Hematopoietic multipotent progenitor cell treated with erythropoietin and hydrocortisone succinate and interleukin-3 and kit ligand, for 8 days (in vitro differentiated cells): ENCODE measurements at regions not wholly inside any gene's neighbourhood (a gene's known extent, or its start where the extent isn't known, plus 50 kb on each side); places are given as distances from the start of the nearest gene placed in this dataset.
A peak's percentile ranks its signal among the peaks of the same experiment; 100 is the strongest.

Experiments used
- DNase-seq: peaks from one replicate; pipeline ENCODE4 v3.0.0-alpha.2; 2015

GRCh38 chr20:11553603-11554002 lies 364.1 kb upstream of the BTBD3 start:
- peak; percentile 35 for DNase-seq

- no peak for DNase-seq
Observed at GRCh38 chr20:11555510-11555909, 362.2 kb upstream of the BTBD3 start.

DNA sequence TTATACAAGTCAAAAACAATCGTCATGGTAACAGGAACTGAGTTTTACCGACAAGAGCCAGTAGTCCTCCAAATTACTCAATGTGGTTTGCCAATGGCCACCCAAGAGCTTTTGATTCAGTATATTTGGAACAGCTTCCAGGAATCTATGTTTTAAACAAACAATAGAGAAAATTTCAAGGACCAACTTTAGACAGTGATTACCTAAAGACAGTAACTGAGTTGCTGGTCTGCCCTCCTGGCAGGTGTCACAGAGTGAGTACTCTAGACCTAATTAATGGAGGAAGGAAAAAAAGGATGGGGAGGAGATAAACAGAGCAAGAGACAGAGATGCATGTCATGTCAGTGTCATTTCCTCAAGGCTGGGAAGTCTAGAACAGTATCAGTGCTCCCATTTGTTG lies 361.3 kb upstream of the BTBD3 start:
- DNase-seq: no peak

- no peak for DNase-seq
Observed at GRCh38 chr20:11564491-11564890, 353.2 kb upstream of the BTBD3 start.

DNA sequence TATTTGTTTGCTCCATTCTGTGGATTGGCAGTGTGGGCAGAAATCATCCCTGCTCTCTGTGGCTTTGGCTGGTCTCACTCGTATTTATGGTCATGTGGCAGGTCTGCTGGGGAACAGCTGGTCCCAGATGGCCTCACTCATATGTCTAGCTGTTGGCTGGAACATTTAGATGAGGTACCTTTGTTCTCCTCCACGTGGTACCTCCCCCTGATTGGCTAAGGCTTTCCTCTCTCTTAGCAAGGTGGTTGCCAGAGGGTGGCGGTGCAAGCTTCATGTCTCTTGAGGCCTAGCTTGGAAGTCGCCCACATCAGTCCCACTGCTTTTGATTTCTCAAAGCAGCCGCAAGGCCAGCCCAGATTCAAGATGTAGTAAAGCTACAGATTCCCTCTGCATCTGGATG lies 348.5 kb upstream of the BTBD3 start:
- DNase-seq: no peak

GRCh38 chr20:11573507-11573906 lies 344.2 kb upstream of the BTBD3 start:
- DNase-seq: no peak

DNA sequence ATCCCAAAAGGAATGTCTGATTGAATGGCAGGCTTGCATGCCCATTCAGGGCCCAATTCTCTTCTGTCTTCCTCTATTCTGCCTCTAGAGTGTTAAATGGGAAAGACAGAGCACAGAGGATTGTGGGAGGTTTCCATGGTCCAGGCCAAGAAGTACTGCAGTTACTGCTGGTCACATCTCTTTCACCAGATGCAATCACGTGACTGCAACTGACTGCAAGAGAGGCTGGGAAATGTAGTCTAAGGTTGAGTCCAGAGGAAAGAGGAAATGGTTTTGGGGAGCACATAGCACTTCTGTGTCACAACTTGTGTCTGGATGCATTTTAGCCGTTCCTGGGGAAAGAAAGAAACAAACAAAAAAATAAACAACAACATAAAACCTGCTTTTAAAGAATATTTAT lies 336.4 kb upstream of the BTBD3 start:
- peak; percentile 88 for DNase-seq

GRCh38 chr20:11582060-11582459 lies 335.6 kb upstream of the BTBD3 start:
- peak; percentile 90 for DNase-seq

DNA sequence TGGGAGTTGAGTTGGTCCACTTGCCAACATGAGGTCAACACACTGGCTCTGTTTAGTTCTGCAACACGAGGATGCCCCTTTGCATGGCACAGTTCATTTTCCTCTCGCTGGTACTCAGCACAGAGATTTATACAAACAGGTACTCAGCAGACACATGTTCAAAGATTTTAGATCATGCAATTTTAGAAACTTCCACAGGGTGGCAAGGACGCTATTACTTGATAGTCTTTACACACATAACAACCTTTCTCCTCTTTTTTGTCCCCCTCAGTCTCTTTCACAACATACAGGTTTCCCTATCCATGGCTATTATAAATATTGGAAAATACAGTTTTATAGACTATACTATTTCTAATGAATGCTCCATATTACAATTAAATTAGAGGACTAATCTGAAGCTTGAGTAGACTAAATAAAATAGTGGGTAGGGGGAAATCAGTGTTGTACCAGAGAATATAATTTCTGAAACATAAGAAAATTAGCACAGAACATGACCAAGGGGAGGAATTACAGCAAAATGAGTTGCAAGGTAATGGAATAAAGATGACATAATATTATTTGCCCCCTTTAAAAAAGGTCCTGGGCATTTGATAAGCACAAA lies 331.8 kb upstream of the BTBD3 start:
- DNase-seq: peak; percentile 51

DNA sequence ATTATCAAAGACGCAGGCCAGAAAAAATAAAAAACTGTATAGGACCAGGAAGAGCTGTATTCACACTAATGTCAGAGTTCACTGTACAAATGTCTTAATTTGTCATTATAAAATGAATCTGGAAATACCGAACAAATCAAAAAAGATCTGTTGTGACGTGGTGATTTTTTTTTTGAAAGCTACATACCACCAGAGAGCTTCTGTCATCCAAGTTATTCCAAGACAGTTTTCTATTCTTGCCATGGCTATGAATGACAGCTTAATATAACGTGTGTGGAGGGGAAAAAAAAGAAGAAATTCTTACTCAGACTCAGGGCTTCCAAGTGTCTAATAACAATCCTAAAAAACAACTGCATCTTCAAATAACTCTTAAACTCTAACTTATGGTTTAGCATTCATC lies 328.8 kb upstream of the BTBD3 start:
- no peak for DNase-seq

DNA sequence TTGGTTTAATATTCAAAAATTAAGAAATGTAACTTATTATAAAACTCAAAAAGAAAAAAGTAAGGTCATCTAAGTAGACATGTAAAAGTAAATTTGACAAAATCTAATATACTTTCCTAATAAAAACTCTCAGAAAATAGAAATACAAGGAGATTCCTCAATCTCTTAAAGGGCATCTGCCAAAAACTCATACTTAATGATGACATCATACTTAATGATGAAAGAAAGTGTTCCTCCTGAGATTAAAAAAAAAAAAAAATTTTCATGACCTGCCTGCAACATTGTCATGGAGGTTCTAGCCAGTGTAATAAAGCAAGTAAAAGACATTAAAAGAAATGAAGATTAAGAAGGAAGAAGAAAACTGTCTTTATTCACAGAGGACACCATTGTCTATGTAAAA lies 325.7 kb upstream of the BTBD3 start:
- no peak for DNase-seq

GRCh38 chr20:11604339-11604738 lies 313.4 kb upstream of the BTBD3 start:
- DNase-seq: no peak

- DNase-seq: no peak
Observed at GRCh38 chr20:11607047-11607446, 310.6 kb upstream of the BTBD3 start.

GRCh38 chr20:11608736-11609135 lies 309.0 kb upstream of the BTBD3 start:
- DNase-seq: no peak

GRCh38 chr20:11624704-11625103 lies 293.0 kb upstream of the BTBD3 start:
- no peak for DNase-seq

- no peak for DNase-seq
Observed at GRCh38 chr20:11626551-11626950, 291.1 kb upstream of the BTBD3 start.

- DNase-seq: no peak
Observed at GRCh38 chr20:11642866-11643265, 274.8 kb upstream of the BTBD3 start.

GRCh38 chr20:11646359-11646758 lies 271.3 kb upstream of the BTBD3 start:
- DNase-seq: no peak

GRCh38 chr20:11650566-11650965 lies 267.1 kb upstream of the BTBD3 start:
- no peak for DNase-seq

DNA sequence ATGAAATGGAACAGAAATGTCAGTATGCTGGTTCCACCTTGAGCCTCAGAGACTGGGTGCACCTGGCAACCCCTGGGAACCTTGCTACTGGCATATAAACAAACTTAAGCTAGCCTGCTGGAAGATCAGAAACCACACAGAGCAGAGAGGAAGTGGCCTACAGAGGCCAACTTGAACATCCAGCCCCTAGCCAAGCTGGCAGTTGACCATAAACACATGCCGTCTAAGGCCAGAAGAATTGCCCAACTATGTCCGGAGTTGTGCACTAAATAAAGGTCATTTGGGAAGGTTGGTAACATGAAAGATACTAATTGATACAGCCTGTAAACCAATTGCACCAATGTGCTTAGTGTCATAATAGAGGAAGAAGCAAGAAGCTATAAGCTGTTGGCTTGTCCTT lies 266.6 kb upstream of the BTBD3 start:
- DNase-seq: no peak

- no peak for DNase-seq
Observed at GRCh38 chr20:11651647-11652046, 266.0 kb upstream of the BTBD3 start.

- DNase-seq: no peak
Observed at GRCh38 chr20:11652128-11652527, 265.6 kb upstream of the BTBD3 start.

DNA sequence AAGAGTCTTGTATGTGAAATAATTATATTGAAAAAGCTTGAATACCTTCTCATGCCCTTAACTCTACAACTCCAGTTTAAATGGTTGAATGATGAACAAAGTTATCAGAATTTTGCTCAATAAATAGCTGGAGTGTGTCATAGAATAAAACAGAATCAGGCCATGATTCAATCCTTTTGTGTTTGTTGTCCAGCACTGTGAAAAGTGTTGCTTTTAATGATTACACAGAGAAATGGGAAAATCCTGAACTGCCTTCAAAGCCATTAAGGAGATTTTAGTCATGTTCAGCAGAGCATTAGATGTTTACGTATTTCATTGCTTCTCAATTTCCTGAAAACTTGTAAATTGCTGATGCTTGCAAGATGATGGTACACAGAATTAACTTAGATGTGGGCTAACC lies 262.9 kb upstream of the BTBD3 start:
- no peak for DNase-seq

GRCh38 chr20:11660673-11661072 lies 257.0 kb upstream of the BTBD3 start:
- DNase-seq: no peak

DNA sequence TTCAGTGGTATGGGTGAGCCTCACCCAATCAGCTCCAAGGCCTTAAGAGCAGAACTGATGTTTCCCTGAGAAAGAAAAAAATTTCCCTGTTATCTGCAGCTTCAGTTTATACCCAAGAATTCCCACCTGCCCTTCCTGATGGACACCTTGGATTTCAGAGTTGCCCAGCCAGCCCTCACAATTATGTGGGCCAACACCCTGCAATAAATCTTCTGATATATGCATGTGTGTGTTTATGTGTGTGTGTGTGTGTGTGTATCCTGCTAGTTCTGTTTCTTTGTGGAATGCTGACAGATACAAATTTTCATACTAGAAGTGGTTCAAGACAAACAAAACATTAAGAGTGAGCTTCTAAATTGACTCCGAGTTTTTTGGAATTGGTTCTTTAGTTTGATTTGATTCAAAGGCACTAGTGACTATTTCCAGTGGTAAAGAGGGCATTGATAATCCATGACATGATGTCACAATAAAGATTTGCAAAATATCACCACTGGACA lies 246.6 kb upstream of the BTBD3 start:
- no peak for DNase-seq

GRCh38 chr20:11672959-11673358 lies 244.7 kb upstream of the BTBD3 start:
- no peak for DNase-seq
